ENCODE measurements at regions not wholly inside any gene's neighbourhood (a gene's known extent, or its start where the extent isn't known, plus 50 kb on each side); places are given as distances from the start of the nearest gene placed in this dataset.

DNA sequence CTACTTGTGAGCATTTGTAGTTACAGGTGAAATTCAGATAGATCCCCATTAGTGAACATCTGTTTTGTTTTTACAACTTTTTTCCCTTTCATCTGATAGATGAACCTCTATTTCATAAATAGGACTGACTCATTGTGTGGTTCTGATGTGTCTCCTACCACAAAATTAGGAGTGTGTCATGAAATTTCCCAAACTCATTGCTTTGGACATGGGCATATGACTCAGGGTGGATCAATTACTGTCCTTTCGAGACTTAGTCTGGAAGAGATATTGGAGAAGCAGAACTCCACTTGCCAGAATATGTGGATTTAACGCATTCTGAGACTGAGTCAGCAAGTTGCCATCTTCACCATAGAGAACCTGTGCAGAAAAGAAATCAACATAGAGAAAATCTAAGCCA, 53.5 kb upstream of the PCDH10 start:
- TF ChIP-seq CTCF (IDR thresholded peaks at IDR 0.05) (no peak), POLR2A (IDR thresholded peaks at IDR 0.05) (no peak)

All from lower leg skin (tissue), 3 donors.